HCT116 (cell line): ENCODE measurements at regions not wholly inside any gene's neighbourhood (a gene's known extent, or its start where the extent isn't known, plus 50 kb on each side); places are given as distances from the start of the nearest gene placed in this dataset.

Source experiments
- ATAC-seq: fragments of 200-7000 bp; cut with Tn5 transposase; 2 replicates; pipeline ENCODE4 v1.9.1; 2020; ENCODE audit warnings: mild to moderate bottlenecking, moderate library complexity
- BruUV-seq: library from RNA; stranded (reverse); fragments of 400-500 nt; replicated peaks from 2 replicates; lab custom pipeline; 2021; lab: Mats Ljungman, UMichigan
- CTCF ChIA-PET: fragments of 300-600 bp; sonication (Branson Sonifier 250); formaldehyde crosslinking; loops from one replicate; lab custom pipeline; 2021; ENCODE audit warnings: antibody characterized with exemption; lab: Charles Lee
- POLR2A ChIA-PET: fragments of 300-600, 350-600 bp; sonication (Branson Sonifier 250); formaldehyde crosslinking; loops from one replicate; lab custom pipeline; 2021; ENCODE audit warnings: antibody characterized with exemption; lab: Charles Lee
- RAD21 ChIA-PET, 2 experiments: fragments of 300-600 bp; sonication (Branson Sonifier 250); formaldehyde crosslinking; loops; one replicate each; lab custom pipeline; 2023; ENCODE audit warnings: low total read pairs in 2 of 2; ENCODE audit not compliant: uncharacterized antibody in 2 of 2, unreplicated experiment in 2 of 2, low non-redundant PET in 1 of 2; lab: Charles Lee
- DNase-seq: peaks from one replicate; pipeline ENCODE4 v3.0.0-alpha.2; 2010; ENCODE audit warnings: low read depth, low spot score
- H2AFZ ChIP-seq: fragments of 200-600 bp; shearing (Covaris generic), sonication (generic); 2 replicates; pipeline ENCODE4 v1.6.1; 2017; ENCODE audit warnings: low read depth, mixed run types, mixed read lengths, antibody characterized with exemption, low read length; ENCODE audit not compliant: poor library complexity, severe bottlenecking
- H3K27ac ChIP-seq: 2 replicates; pipeline ENCODE4 v1.5.1; 2012; ENCODE audit warnings: low read depth, low read length
- H3K27me3 ChIP-seq: fragments of 200-600 bp; sonication (generic); 2 replicates; pipeline ENCODE4 v1.6.1; 2016; ENCODE audit warnings: mixed run types, low read length, mixed read lengths; ENCODE audit not compliant: insufficient read depth
- H3K36me3 ChIP-seq, 2 experiments: fragments of 200-500 bp in 1 of 2; fragments of 200-600 bp in 1 of 2; sonication (Bioruptor generic) in 1 of 2; sonication (generic) in 1 of 2; 2 replicates each; pipeline versions ENCODE4 v1.5.1 to v1.6.1; 2014 to 2016; ENCODE audit warnings: low read length in 2 of 2, inconsistent platforms in 1 of 2, mixed read lengths in 1 of 2, mixed run types in 1 of 2; ENCODE audit not compliant: insufficient read depth in 2 of 2, control insufficient read depth in 1 of 2
- H3K4me1 ChIP-seq, 2 experiments: fragments of 200-600 bp in 1 of 2; sonication (generic) in 1 of 2; 2 replicates each; pipeline versions ENCODE4 v1.5.1 to v1.6.1; 2012 to 2017; ENCODE audit warnings: low read length in 2 of 2, inconsistent platforms in 1 of 2, mild to moderate bottlenecking in 1 of 2, mixed read lengths in 1 of 2, mixed run types in 1 of 2, moderate library complexity in 1 of 2; ENCODE audit not compliant: insufficient read depth in 2 of 2, control insufficient read depth in 1 of 2
- H3K4me2 ChIP-seq: fragments of 200-600 bp; sonication (generic); 2 replicates; pipeline ENCODE4 v1.6.1; 2017; ENCODE audit warnings: mixed run types, low read length, mixed read lengths
- H3K4me3 ChIP-seq, 2 experiments: fragments of 200-600 bp in 1 of 2; sonication (generic) in 1 of 2; replicated peaks in 1 of 2; 2 replicates each; pipeline ENCODE4 v1.5.1; 2011 to 2016; ENCODE audit warnings: low read length in 2 of 2, control low read depth in 1 of 2, low read depth in 1 of 2, mild to moderate bottlenecking in 1 of 2, mixed read lengths in 1 of 2, mixed run types in 1 of 2
- H3K79me2 ChIP-seq: fragments of 200-600 bp; sonication (generic); 2 replicates; pipeline ENCODE4 v1.6.1; 2017; ENCODE audit warnings: mild to moderate bottlenecking, mixed run types, low read length, moderate library complexity, mixed read lengths; ENCODE audit not compliant: insufficient read depth
- H3K9ac ChIP-seq: fragments of 200-600 bp; sonication (generic); 2 replicates; pipeline ENCODE4 v1.6.1; 2016; ENCODE audit warnings: low read length, mixed read lengths
- H3K9me2 ChIP-seq: fragments of 200-600 bp; sonication (generic), shearing (Covaris generic); 2 replicates; pipeline ENCODE4 v1.6.1; 2017; ENCODE audit warnings: mixed run types, mild to moderate bottlenecking, moderate library complexity; ENCODE audit not compliant: insufficient read depth
- H3K9me3 ChIP-seq, 2 experiments: fragments of 200-500 bp in 1 of 2; fragments of 200-600 bp in 1 of 2; sonication (Bioruptor generic) in 1 of 2; sonication (generic) in 1 of 2; 2 replicates each; pipeline ENCODE4 v1.6.1; 2014 to 2017; ENCODE audit warnings: low read length in 2 of 2, mixed read lengths in 2 of 2, inconsistent platforms in 1 of 2, low read depth in 1 of 2, mild to moderate bottlenecking in 1 of 2, mixed run types in 1 of 2, moderate library complexity in 1 of 2; ENCODE audit not compliant: control insufficient read depth in 1 of 2, insufficient read depth in 1 of 2
- H4K20me1 ChIP-seq: fragments of 200-600 bp; sonication (generic), shearing (Covaris generic); 2 replicates; pipeline ENCODE4 v1.6.1; 2017; ENCODE audit warnings: mixed run types, mild to moderate bottlenecking, moderate library complexity; ENCODE audit not compliant: insufficient read depth
- ATF3 ChIP-seq: IDR thresholded peaks from 2 replicates; pipeline ENCODE4 v1.6.1; 2012
- EZH2 ChIP-seq: fragments of 200-600 bp; sonication (generic); IDR thresholded peaks from 2 replicates; pipeline ENCODE4 v1.6.1; 2017; ENCODE audit warnings: antibody characterized with exemption, mixed run types
- POLR2AphosphoS5 ChIP-seq: IDR thresholded peaks from 2 replicates; pipeline ENCODE4 v1.6.1; 2011; ENCODE audit warnings: mild to moderate bottlenecking, low read depth, low read length, moderate library complexity
- REST ChIP-seq: IDR thresholded peaks from 2 replicates; pipeline ENCODE4 v1.6.1; 2012; ENCODE audit warnings: low read depth
- SIN3A ChIP-seq: IDR thresholded peaks from 2 replicates; pipeline ENCODE4 v1.6.1; 2012; ENCODE audit warnings: low read depth
- ZFX ChIP-seq: fragments of 450-650 bp; IDR thresholded peaks from 2 replicates; pipeline ENCODE4 v1.6.1; 2017
- ZNF274 ChIP-seq: fragments of 200-500 bp; sonication (Bioruptor generic); IDR thresholded peaks from 2 replicates; pipeline ENCODE4 v1.6.1; 2014; ENCODE audit warnings: mild to moderate bottlenecking, low read depth, low read length, inconsistent platforms
- intact Hi-C: fragments of 100-400 bp; cut with micrococcal nuclease; formaldehyde crosslinking; loops from 2 replicates; pipeline ENCODE4 v1.10.0; 2022

- Histone ChIP-seq H3K36me3 (no peaks in the 10 kb centered on the region), H4K20me1 (no peaks in the 10 kb centered on the region), H3K9me2 (no peaks in the 10 kb centered on the region), H3K4me2 (no peak overlapping the region), H3K27ac (no peak overlapping the region), H3K9me3 (no peaks in the 10 kb centered on the region), H2AFZ (no peak overlapping the region)
- ChIA-PET RAD21 (no interaction called here), POLR2A (no interaction called here), CTCF (interaction anchor here (1.0 to 1.7 kb wide), 2 partner anchors 377 to 561 kb away, joined by 3 to 8 read pairs; no protein-coding TSS in a partner anchor)
- ATAC-seq (no peak), DNase-seq (no peak)
- BruUV-seq, result no TSS peak
- no peak for TF ChIP-seq POLR2AphosphoS5
- TF ChIP-seq EZH2, result no peak
- no peak for TF ChIP-seq ATF3
- TF ChIP-seq ZNF274, result no peak
- TF ChIP-seq SIN3A, result no peak
- no peak for TF ChIP-seq ZFX
- no peak for TF ChIP-seq REST
- TF ChIP-seq, all 23 proteins: peak for 0
- no peaks in the 10 kb centered on the region for H3K79me2 ChIP-seq
- no peak overlapping the region for H3K9ac ChIP-seq
- intact Hi-C loops, result loop anchor here (10.0 kb wide), 1 partner anchor 1430 kb away; no protein-coding TSS in a partner anchor
- H3K27me3 ChIP-seq, result no peaks in the 10 kb centered on the region
- H3K4me3 ChIP-seq, result no peak overlapping the region
- H3K4me1 ChIP-seq, result no peaks in the 10 kb centered on the region
Measured at GRCh38 chr6:88494401-88495140, 328.4 kb upstream of the CNR1 start.
